GM10266 (cell line): ENCODE measurements at regions not wholly inside any gene's neighbourhood (a gene's known extent, or its start where the extent isn't known, plus 50 kb on each side); places are given as distances from the start of the nearest gene placed in this dataset.

Experiments
- DNase-seq: peaks from one replicate; pipeline ENCODE4 v3.0.0; 2012; ENCODE audit errors: extremely low spot score
- TF ChIP-seq, protein P1 (sequence below): IDR thresholded peaks from 2 replicates; pipeline ENCODE4 v1.5.1; 2012; ENCODE audit warnings: mild to moderate bottlenecking, low read depth; ENCODE audit not compliant: control insufficient read depth, insufficient read depth; ENCODE audit errors: missing control alignments

DNA sequence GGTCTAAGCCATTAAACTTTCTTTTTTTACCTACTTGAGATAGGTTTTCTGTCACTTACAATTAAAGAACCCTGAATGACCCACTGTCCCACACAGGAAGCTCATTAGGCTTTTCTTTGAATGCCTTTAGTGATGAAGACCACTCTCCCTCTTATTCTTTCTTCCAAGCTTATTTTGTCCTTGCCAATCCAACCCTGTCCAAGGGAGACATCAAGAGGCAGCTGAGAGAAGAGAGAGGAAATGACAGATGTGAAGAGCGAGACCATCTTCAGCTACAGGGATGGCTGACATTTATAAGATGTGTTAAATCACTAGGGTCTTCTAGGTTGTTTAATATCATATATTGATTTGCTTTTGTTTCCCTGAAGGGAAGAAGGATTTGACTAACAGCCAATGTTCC, 133.5 kb downstream of the FAM114A2 start:
- TF ChIP-seq, protein P1, sequence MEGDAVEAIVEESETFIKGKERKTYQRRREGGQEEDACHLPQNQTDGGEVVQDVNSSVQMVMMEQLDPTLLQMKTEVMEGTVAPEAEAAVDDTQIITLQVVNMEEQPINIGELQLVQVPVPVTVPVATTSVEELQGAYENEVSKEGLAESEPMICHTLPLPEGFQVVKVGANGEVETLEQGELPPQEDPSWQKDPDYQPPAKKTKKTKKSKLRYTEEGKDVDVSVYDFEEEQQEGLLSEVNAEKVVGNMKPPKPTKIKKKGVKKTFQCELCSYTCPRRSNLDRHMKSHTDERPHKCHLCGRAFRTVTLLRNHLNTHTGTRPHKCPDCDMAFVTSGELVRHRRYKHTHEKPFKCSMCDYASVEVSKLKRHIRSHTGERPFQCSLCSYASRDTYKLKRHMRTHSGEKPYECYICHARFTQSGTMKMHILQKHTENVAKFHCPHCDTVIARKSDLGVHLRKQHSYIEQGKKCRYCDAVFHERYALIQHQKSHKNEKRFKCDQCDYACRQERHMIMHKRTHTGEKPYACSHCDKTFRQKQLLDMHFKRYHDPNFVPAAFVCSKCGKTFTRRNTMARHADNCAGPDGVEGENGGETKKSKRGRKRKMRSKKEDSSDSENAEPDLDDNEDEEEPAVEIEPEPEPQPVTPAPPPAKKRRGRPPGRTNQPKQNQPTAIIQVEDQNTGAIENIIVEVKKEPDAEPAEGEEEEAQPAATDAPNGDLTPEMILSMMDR: no peak
- DNase-seq: no peak

DNA sequence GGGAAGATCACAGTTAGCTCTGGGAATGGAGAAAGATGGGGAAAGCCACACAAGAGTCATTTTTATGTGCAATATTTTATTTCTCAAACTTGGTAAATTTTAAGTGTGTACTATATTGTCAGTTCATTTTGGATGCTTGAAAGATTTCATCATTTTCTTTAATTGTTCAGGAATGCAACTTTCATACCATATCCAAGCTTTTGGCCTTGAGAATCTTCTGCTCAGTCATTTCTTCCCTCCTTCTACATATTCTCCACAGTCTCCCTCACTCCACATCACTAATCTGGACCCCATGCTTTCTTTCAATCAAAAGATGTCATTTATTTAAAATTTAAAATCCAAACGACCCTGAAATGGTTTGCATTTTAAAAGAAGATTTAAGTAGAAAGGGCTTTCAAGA, 135.4 kb downstream of the FAM114A2 start:
- TF ChIP-seq, protein P1: no peak
- no peak for DNase-seq

DNA sequence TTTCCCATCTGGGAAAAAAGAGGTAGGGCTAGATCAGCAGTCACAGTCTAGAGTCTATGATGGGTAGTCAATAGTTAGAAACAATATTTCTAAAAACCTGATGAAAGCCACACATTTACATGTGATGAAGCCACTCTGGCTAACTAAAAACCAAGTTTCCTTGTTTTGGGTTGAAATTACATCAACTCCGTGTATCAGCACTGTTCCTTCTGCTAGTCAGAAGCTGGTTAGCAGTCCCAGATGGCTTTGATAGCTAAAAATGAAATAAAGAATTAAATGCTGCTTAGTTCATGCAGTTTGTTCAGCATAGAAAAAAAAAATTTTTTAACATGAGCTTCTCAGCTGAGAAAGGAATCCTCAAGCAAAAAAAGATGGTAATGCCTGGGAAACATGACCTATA, 136.7 kb downstream of the FAM114A2 start:
- TF ChIP-seq, protein P1: no peak
- DNase-seq: no peak

DNA sequence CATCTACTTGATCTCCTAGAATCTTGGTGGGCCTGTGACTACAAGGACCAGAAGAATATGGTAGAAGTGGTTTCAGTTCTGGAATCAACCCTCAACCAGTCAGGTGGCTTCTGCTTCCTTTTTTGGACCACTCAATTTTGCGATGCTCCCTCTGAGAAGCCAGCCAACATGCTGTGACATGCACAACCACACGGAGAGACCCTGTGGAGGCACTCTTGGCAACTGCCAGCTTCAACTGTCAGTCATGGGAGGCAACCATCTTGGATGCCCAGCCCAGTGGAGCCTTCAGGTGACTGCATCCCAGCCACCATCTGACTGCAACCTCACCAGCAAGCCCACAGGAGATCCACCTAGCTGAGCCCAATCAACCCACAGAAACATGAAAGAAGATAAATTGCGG, 137.3 kb downstream of the FAM114A2 start:
- TF ChIP-seq, protein P1: no peak
- no peak for DNase-seq

DNA sequence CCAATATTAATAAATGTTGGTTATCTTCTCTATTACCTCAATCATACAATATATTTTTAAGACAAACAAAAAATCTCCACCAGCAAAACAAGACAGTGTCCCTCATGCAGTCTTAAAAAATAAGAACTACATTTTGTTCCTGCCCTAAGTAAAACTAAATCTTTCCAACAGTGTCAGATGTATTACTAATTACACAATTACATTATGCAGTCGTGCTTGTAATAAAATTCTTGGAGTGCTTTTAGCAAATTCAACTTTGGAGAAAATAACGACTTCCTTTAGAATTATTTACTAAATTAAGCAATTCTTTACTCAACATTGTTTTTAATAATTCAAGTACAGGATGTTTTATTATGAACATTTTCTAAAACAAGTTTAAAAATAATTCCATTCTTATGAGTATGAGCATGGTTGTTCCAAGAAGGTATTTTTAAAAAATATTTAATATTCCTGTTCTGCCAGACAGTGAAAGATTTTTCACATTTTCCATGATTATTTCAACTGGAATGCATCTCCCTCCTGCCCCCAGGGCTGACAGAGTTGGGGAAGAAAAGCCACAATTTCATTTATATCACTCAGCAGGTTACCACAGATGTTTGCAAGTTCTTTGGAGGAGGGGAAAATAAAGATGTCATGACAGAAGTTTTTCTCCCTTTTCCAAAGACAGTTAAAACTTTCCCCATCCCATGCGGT, 137.9 kb downstream of the FAM114A2 start:
- DNase-seq: no peak
- TF ChIP-seq, protein P1: no peak

DNA sequence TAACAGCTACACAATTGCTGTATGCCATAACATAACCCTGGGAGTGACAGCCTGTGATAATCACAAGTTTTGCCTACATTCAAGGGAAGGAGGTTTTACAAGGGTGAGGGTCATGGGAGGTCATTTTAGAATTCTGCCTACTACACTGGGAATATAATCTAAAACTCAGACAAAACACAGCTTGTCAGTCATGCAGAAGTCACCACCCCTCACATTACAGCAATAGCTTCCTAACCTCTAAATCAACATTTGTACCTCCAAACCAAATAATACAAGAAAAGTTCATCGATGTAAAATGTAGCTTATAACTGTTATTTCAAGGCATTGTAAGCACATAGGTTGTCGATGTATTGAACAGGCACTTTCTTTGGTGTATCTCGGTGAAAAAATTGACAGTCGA, 139.0 kb downstream of the FAM114A2 start:
- no peak for DNase-seq
- TF ChIP-seq, protein P1: no peak

DNA sequence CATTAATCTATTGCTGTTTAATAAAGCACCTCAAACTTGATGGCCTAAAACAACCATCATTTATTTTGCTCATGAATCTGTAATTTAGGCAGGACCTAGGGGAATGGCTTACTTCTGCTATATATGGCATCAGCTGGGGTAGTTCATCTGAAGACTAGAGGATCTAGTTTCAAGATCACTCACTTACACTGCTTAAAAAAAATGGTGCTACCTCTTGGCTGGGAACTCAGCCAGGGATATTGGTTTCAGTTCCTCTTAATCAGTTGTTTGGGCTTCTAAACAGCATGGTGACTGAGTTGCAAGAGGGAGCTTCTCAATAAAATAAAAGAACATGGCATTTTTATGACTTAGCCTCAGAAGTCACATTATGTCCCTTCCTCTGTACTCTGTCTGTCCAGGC, 142.0 kb downstream of the FAM114A2 start:
- TF ChIP-seq, protein P1: no peak
- DNase-seq: peak; percentile 43
